Nephron progenitor cell (in vitro differentiated cells): ENCODE measurements at regions not wholly inside any gene's neighbourhood (a gene's known extent, or its start where the extent isn't known, plus 50 kb on each side); places are given as distances from the start of the nearest gene placed in this dataset.
"Not testable (repeated sequence)": the region's sequence is repeated elsewhere in the genome, so short reads cannot be mapped to it uniquely, and the experiment has no call there.

Experiments
- DNase-seq: peaks from one replicate; pipeline ENCODE4 v3.0.0; 2021
- H3K27ac Mint-ChIP-seq: 2 replicates; pipeline ENCODE4 v1.8.0; 2021; ENCODE audit warnings: mild to moderate bottlenecking, moderate library complexity, mixed read lengths
- H3K27me3 Mint-ChIP-seq: 2 replicates; pipeline ENCODE4 v1.8.0; 2021; ENCODE audit warnings: mild to moderate bottlenecking, low read depth, mixed read lengths; ENCODE audit not compliant: poor library complexity
- H3K36me3 Mint-ChIP-seq: 2 replicates; pipeline ENCODE4 v1.8.0; 2021; ENCODE audit warnings: low read depth, mixed read lengths
- H3K4me1 Mint-ChIP-seq: 2 replicates; pipeline ENCODE4 v1.8.0; 2021; ENCODE audit warnings: mixed read lengths
- H3K4me3 Mint-ChIP-seq: 2 replicates; pipeline ENCODE4 v1.8.0; 2021; ENCODE audit warnings: mild to moderate bottlenecking, moderate library complexity, mixed read lengths
- H3K9me3 Mint-ChIP-seq: 2 replicates; pipeline ENCODE4 v1.8.0; 2021; ENCODE audit warnings: mild to moderate bottlenecking, moderate library complexity, mixed read lengths

DNA sequence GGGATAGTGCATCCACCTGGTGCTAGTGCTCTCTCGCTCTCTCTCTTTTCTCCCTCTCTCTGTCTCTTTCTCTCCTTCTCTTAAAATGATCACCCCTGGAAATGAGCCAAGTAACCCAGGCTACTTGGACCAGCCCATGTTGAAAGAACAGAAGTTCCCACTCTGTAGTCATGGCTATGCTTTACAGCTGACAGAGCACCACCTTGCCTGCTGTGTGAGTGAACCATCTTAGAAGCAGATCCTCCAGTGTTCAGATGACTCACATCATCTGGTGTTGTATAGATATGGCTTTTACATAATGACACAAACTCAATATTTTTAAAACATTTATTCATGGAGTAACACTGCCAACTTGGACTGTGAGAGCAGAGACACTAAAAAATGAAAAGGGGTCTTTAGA, 57.7 kb upstream of the POMZP3 start:
- H3K9me3 Mint-ChIP-seq, H3K36me3 Mint-ChIP-seq, H3K4me3 Mint-ChIP-seq, H3K27ac Mint-ChIP-seq, DNase-seq, H3K27me3 Mint-ChIP-seq, H3K4me1 Mint-ChIP-seq: not testable (repeated sequence)

- H3K27ac Mint-ChIP-seq, DNase-seq, H3K9me3 Mint-ChIP-seq, H3K4me1 Mint-ChIP-seq, H3K4me3 Mint-ChIP-seq, H3K36me3 Mint-ChIP-seq, H3K27me3 Mint-ChIP-seq: not testable (repeated sequence)
These were observed 56.6 kb upstream of the POMZP3 start for GRCh38 chr7:76683631-76684030.

GRCh38 chr7:76681810-76682209, 54.7 kb upstream of the POMZP3 start:
- not testable (repeated sequence) for H3K9me3 Mint-ChIP-seq, H3K4me1 Mint-ChIP-seq, H3K36me3 Mint-ChIP-seq, H3K27ac Mint-ChIP-seq, H3K4me3 Mint-ChIP-seq, H3K27me3 Mint-ChIP-seq, DNase-seq

- H3K27me3 Mint-ChIP-seq, DNase-seq, H3K4me3 Mint-ChIP-seq, H3K4me1 Mint-ChIP-seq, H3K27ac Mint-ChIP-seq, H3K36me3 Mint-ChIP-seq, H3K9me3 Mint-ChIP-seq: not testable (repeated sequence)
These were observed 52.1 kb upstream of the POMZP3 start for GRCh38 chr7:76679174-76679573.

- not testable (repeated sequence) for H3K9me3 Mint-ChIP-seq, H3K27ac Mint-ChIP-seq, DNase-seq, H3K27me3 Mint-ChIP-seq, H3K36me3 Mint-ChIP-seq, H3K4me3 Mint-ChIP-seq, H3K4me1 Mint-ChIP-seq
These were observed 51.4 kb upstream of the POMZP3 start for GRCh38 chr7:76678500-76678899.

DNA sequence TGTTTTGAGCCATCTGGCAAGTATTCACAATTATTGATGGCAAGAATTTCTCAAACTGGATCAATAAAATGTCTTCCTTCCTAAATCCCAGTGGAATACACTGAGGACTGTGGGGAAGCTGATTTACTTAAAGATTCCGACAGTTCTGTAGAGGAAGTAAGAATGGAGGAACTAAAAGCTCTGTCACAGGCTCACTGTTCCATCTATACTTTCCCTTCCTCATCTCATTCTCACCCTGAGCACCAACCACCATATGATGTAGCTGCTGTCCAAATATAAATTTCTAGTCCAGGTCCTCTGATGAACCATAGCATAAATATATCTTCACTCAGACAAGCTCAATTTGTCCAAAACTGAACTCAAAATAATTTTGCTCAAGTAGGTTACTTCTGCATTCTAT, 49.8 kb upstream of the POMZP3 start:
- H3K4me3 Mint-ChIP-seq, result not testable (repeated sequence)

More for the DNA sequence above, 49.8 kb upstream of the POMZP3 start:
- DNase-seq, H3K27me3 Mint-ChIP-seq, H3K36me3 Mint-ChIP-seq, H3K9me3 Mint-ChIP-seq, H3K4me1 Mint-ChIP-seq, H3K27ac Mint-ChIP-seq: not testable (repeated sequence)
